Right lobe of liver (tissue), 4 donors: ENCODE measurements at regions not wholly inside any gene's neighbourhood (a gene's known extent, or its start where the extent isn't known, plus 50 kb on each side); places are given as distances from the start of the nearest gene placed in this dataset.

Source experiments
- POLR2A ChIP-seq: fragments of 450-650 bp; IDR thresholded peaks from one replicate; pipeline ENCODE4 v1.6.1; 2017; ENCODE audit warnings: antibody characterized with exemption, mild to moderate bottlenecking
- TF ChIP-seq, protein P1 (sequence below), 4 donors: fragments of 200-600 bp in 3 of 4; fragments of 450-650 bp in 1 of 4; IDR thresholded peaks; one replicate each; pipeline versions ENCODE4 v1.5.1 to v1.8.0; 2016 to 2022; ENCODE audit warnings: antibody characterized with exemption in 4 of 4, mild to moderate bottlenecking in 2 of 4
- donor health status: DM: no; HTN: no; CAD: no.
- donor health status: DM: no; HTN: no; CAD: no.
- donor health status: DM: no; HTN: yes; CAD: no.

DNA sequence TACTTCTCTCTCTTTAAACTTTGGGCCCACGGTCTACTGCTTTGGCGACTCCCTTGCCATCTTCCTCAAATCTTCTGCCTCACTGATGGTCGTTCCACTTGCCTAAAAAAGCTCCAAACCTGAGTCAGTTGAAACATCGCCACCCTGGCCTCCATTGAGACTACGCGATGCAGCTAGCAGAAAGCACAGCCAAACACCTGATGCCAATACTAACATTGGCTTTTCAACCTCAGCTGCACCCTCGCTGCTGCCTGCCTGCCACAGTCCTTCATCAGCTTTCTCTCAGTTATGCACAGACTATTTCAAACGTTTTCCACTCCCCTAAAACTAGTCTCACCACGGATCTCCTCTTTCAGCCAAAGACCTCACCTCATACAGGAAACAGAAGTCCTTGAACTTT, 214.2 kb upstream of the TMCO5A start:
- TF ChIP-seq, protein P1, sequence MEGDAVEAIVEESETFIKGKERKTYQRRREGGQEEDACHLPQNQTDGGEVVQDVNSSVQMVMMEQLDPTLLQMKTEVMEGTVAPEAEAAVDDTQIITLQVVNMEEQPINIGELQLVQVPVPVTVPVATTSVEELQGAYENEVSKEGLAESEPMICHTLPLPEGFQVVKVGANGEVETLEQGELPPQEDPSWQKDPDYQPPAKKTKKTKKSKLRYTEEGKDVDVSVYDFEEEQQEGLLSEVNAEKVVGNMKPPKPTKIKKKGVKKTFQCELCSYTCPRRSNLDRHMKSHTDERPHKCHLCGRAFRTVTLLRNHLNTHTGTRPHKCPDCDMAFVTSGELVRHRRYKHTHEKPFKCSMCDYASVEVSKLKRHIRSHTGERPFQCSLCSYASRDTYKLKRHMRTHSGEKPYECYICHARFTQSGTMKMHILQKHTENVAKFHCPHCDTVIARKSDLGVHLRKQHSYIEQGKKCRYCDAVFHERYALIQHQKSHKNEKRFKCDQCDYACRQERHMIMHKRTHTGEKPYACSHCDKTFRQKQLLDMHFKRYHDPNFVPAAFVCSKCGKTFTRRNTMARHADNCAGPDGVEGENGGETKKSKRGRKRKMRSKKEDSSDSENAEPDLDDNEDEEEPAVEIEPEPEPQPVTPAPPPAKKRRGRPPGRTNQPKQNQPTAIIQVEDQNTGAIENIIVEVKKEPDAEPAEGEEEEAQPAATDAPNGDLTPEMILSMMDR (IDR thresholded peaks at IDR 0.05): no peak
- no peak for TF ChIP-seq POLR2A
